Omental fat pad (tissue), 3 donors: ENCODE measurements at regions not wholly inside any gene's neighbourhood (a gene's known extent, or its start where the extent isn't known, plus 50 kb on each side); places are given as distances from the start of the nearest gene placed in this dataset.

ENCODE experiments used
- ATAC-seq: fragments of 150-250 bp; one replicate; pipeline ENCODE4 v1.9.1; 2016; ENCODE audit warnings: mild to moderate bottlenecking, moderate library complexity; ENCODE audit not compliant: low FRiP score
- DNase-seq: peaks from one replicate; pipeline ENCODE4 v3.0.0-alpha.2; 2019; ENCODE audit warnings: low spot score
- CTCF ChIP-seq, 3 donors: fragments of 450-650 bp; IDR thresholded peaks; one replicate each; pipeline ENCODE4 v1.5.1; 2016 to 2017; ENCODE audit warnings: antibody characterized with exemption in 3 of 3, mild to moderate bottlenecking in 3 of 3, moderate library complexity in 2 of 3

- ATAC-seq (no peak), DNase-seq (no peak)
- no peak for TF ChIP-seq CTCF (IDR thresholded peaks at IDR 0.05)
These were observed 273.9 kb downstream of the IGSF11 start for GRCh38 chr3:118760585-118761290.

GRCh38 chr3:118761291-118761606, 273.4 kb downstream of the IGSF11 start:
- ATAC-seq (no peak), DNase-seq (no peak)
- TF ChIP-seq CTCF (IDR thresholded peaks at IDR 0.05), result no peak

- TF ChIP-seq CTCF (IDR thresholded peaks at IDR 0.05), result no peak
- no peak for ATAC-seq
- DNase-seq, result no peak
These were observed 268.9 kb downstream of the IGSF11 start for GRCh38 chr3:118765636-118766305.

- ATAC-seq, result no peak
- no peak for TF ChIP-seq CTCF (IDR thresholded peaks at IDR 0.05)
- DNase-seq, result no peak
These were observed 268.4 kb downstream of the IGSF11 start for GRCh38 chr3:118766306-118766669.

- TF ChIP-seq CTCF (IDR thresholded peaks at IDR 0.05), result no peak
- ATAC-seq (no peak), DNase-seq (no peak)
These were observed 262.6 kb downstream of the IGSF11 start for GRCh38 chr3:118772036-118772435.

GRCh38 chr3:118772547-118773011, 262.1 kb downstream of the IGSF11 start:
- DNase-seq (no peak), ATAC-seq (peak; percentile 41)
- TF ChIP-seq CTCF (IDR thresholded peaks at IDR 0.05), result no peak

GRCh38 chr3:118775021-118775420, 259.6 kb downstream of the IGSF11 start:
- TF ChIP-seq CTCF (IDR thresholded peaks at IDR 0.05), result no peak
- ATAC-seq (no peak), DNase-seq (no peak)
